HEK293 (cell line): ENCODE measurements at regions not wholly inside any gene's neighbourhood (a gene's known extent, or its start where the extent isn't known, plus 50 kb on each side); places are given as distances from the start of the nearest gene placed in this dataset.

ENCODE experiments used
- CTCF ChIP-seq: fragments of 450-650 bp; formaldehyde crosslinking; IDR thresholded peaks from 2 replicates; pipeline ENCODE4 v1.5.1; 2016; ENCODE audit warnings: missing biosample characterization, missing genetic modification characterization
- GFI1B ChIP-seq: fragments of 450-650 bp; formaldehyde crosslinking; IDR thresholded peaks from 2 replicates; pipeline ENCODE4 v1.5.1; 2016; ENCODE audit warnings: missing biosample characterization, missing genetic modification characterization
- HOXC10 ChIP-seq: sonication (generic); formaldehyde crosslinking; IDR thresholded peaks from 2 replicates; pipeline ENCODE4 v1.8.1; 2023; ENCODE audit warnings: mild to moderate bottlenecking, missing genetic modification reagents
- KLF17 ChIP-seq: fragments of 450-650 bp; formaldehyde crosslinking; IDR thresholded peaks from 2 replicates; pipeline ENCODE4 v1.5.1; 2016; ENCODE audit warnings: missing biosample characterization, missing genetic modification characterization
- KLF7 ChIP-seq: fragments of 450-650 bp; formaldehyde crosslinking; IDR thresholded peaks from 2 replicates; pipeline ENCODE4 v1.5.1; 2016; ENCODE audit warnings: missing biosample characterization, missing genetic modification characterization, borderline replicate concordance
- KLF8 ChIP-seq: fragments of 450-650 bp; formaldehyde crosslinking; IDR thresholded peaks from 2 replicates; pipeline ENCODE4 v1.5.1; 2016; ENCODE audit warnings: missing biosample characterization, missing genetic modification characterization
- PRDM2 ChIP-seq: fragments of 450-650 bp; formaldehyde crosslinking; IDR thresholded peaks from 2 replicates; pipeline ENCODE4 v1.5.1; 2016; ENCODE audit warnings: missing biosample characterization, missing genetic modification characterization, borderline replicate concordance
- REPIN1 ChIP-seq: fragments of 450-650 bp; formaldehyde crosslinking; IDR thresholded peaks from 2 replicates; pipeline ENCODE4 v1.5.1; 2017; ENCODE audit warnings: missing biosample characterization, missing genetic modification characterization, low read depth
- REST ChIP-seq: fragments of 450-650 bp; formaldehyde crosslinking; IDR thresholded peaks from 2 replicates; pipeline ENCODE4 v1.5.1; 2016; ENCODE audit warnings: missing biosample characterization, missing genetic modification characterization
- SP2 ChIP-seq: fragments of 450-650 bp; formaldehyde crosslinking; IDR thresholded peaks from 2 replicates; pipeline ENCODE4 v1.5.1; 2016; ENCODE audit warnings: missing biosample characterization, missing genetic modification characterization
- SP7 ChIP-seq: fragments of 450-650 bp; formaldehyde crosslinking; IDR thresholded peaks from 2 replicates; pipeline ENCODE4 v1.5.1; 2016; ENCODE audit warnings: missing biosample characterization, missing genetic modification characterization
- YY1 ChIP-seq: fragments of 450-650 bp; formaldehyde crosslinking; IDR thresholded peaks from 2 replicates; pipeline ENCODE4 v1.5.1; 2018; ENCODE audit warnings: missing biosample characterization, missing genetic modification characterization
- ZBTB48 ChIP-seq: fragments of 450-650 bp; formaldehyde crosslinking; IDR thresholded peaks from 2 replicates; pipeline ENCODE4 v1.5.1; 2016; ENCODE audit warnings: missing biosample characterization, missing genetic modification characterization
- ZFP69B ChIP-seq: fragments of 450-650 bp; formaldehyde crosslinking; IDR thresholded peaks from 2 replicates; pipeline ENCODE4 v1.5.1; 2016; ENCODE audit warnings: missing biosample characterization, missing genetic modification characterization
- ZIC2 ChIP-seq: fragments of 450-650 bp; formaldehyde crosslinking; IDR thresholded peaks from 2 replicates; pipeline ENCODE4 v1.5.1; 2016; ENCODE audit warnings: missing biosample characterization, missing genetic modification characterization
- ZNF138 ChIP-seq: fragments of 450-650 bp; formaldehyde crosslinking; IDR thresholded peaks from 2 replicates; pipeline ENCODE4 v1.5.1; 2016; ENCODE audit warnings: missing biosample characterization, missing genetic modification characterization, borderline replicate concordance
- ZNF146 ChIP-seq: fragments of 450-650 bp; formaldehyde crosslinking; IDR thresholded peaks from 2 replicates; pipeline ENCODE4 v1.5.1; 2016; ENCODE audit warnings: missing biosample characterization, missing genetic modification characterization
- ZNF2 ChIP-seq: fragments of 450-650 bp; formaldehyde crosslinking; IDR thresholded peaks from 2 replicates; pipeline ENCODE4 v1.5.1; 2016; ENCODE audit warnings: missing biosample characterization, missing genetic modification characterization
- ZNF239 ChIP-seq: fragments of 450-650 bp; formaldehyde crosslinking; IDR thresholded peaks from 2 replicates; pipeline ENCODE4 v1.5.1; 2016; ENCODE audit warnings: missing biosample characterization, missing genetic modification characterization
- ZNF266 ChIP-seq: fragments of 450-650 bp; formaldehyde crosslinking; IDR thresholded peaks from 2 replicates; pipeline ENCODE4 v1.5.1; 2016; ENCODE audit warnings: missing biosample characterization, missing genetic modification characterization, low read depth
- ZNF391 ChIP-seq: fragments of 450-650 bp; formaldehyde crosslinking; IDR thresholded peaks from 2 replicates; pipeline ENCODE4 v1.5.1; 2016; ENCODE audit warnings: low read depth, missing biosample characterization, missing genetic modification characterization, borderline replicate concordance
- ZNF404 ChIP-seq: fragments of 450-650 bp; formaldehyde crosslinking; IDR thresholded peaks from 2 replicates; pipeline ENCODE4 v1.5.1; 2017; ENCODE audit warnings: missing biosample characterization, missing genetic modification characterization
- ZNF530 ChIP-seq: fragments of 450-650 bp; formaldehyde crosslinking; IDR thresholded peaks from 2 replicates; pipeline ENCODE4 v1.5.1; 2016; ENCODE audit warnings: low read depth, missing biosample characterization, missing genetic modification characterization
- ZNF596 ChIP-seq: fragments of 450-650 bp; IDR thresholded peaks from 2 replicates; pipeline ENCODE4 v1.5.0; 2018; ENCODE audit warnings: missing biosample characterization, mild to moderate bottlenecking, missing genetic modification characterization, moderate library complexity
- ZNF654 ChIP-seq: fragments of 450-650 bp; formaldehyde crosslinking; IDR thresholded peaks from 2 replicates; pipeline ENCODE4 v1.5.1; 2016; ENCODE audit warnings: low read depth, missing biosample characterization, missing genetic modification characterization
- ZNF692 ChIP-seq: fragments of 450-650 bp; formaldehyde crosslinking; IDR thresholded peaks from 2 replicates; pipeline ENCODE4 v1.5.1; 2016; ENCODE audit warnings: missing biosample characterization, missing genetic modification characterization
- ZNF76 ChIP-seq: fragments of 450-650 bp; formaldehyde crosslinking; IDR thresholded peaks from 2 replicates; pipeline ENCODE4; 2016; ENCODE audit warnings: low read depth, missing biosample characterization, missing genetic modification characterization, borderline replicate concordance
- ZNF837 ChIP-seq: fragments of 450-650 bp; formaldehyde crosslinking; IDR thresholded peaks from 2 replicates; pipeline ENCODE4 v1.5.1; 2016; ENCODE audit warnings: missing biosample characterization, missing genetic modification characterization
- ZSCAN30 ChIP-seq: fragments of 450-650 bp; IDR thresholded peaks from 2 replicates; pipeline ENCODE4 v1.5.1; 2018; ENCODE audit warnings: missing biosample characterization, mild to moderate bottlenecking, missing genetic modification characterization, moderate library complexity

GRCh38 chr6:16851044-16851540, 89.8 kb upstream of the ATXN1 start (continued):
- TF ChIP-seq REPIN1 (tag by site-specific recombination): no peak
- no peak for TF ChIP-seq PRDM2 (tag by site-specific recombination)
- no peak for TF ChIP-seq REST (tag by site-specific recombination)
- TF ChIP-seq SP2: no peak
- no peak for TF ChIP-seq ZBTB48 (tag by site-specific recombination)
- no peak for TF ChIP-seq ZNF654
- TF ChIP-seq ZNF404 (tag by site-specific recombination): no peak
- TF ChIP-seq ZNF76 (tag by site-specific recombination): no peak
- TF ChIP-seq ZFP69B: no peak
- TF ChIP-seq CTCF: no peak
- no peak for TF ChIP-seq GFI1B
- no peak for TF ChIP-seq KLF17 (tag by site-specific recombination)
- 0 out of 2 replicates have a peak, but pooled peaks have one; percentile 35 for TF ChIP-seq ZNF391 (tag by site-specific recombination)
- no peak for TF ChIP-seq ZNF596 (tag by site-specific recombination)
- TF ChIP-seq ZNF837 (tag by site-specific recombination): no peak
- TF ChIP-seq ZNF266 (tag by site-specific recombination): no peak
- TF ChIP-seq SP7 (tag by site-specific recombination): peak; percentile 99
- no peak for TF ChIP-seq ZIC2 (tag by site-specific recombination)
- TF ChIP-seq ZNF146 (tag by site-specific recombination): no peak
- TF ChIP-seq YY1 (tag by site-specific recombination): no peak
- TF ChIP-seq ZSCAN30: no peak
- no peak for TF ChIP-seq KLF7 (tag by site-specific recombination)
- TF ChIP-seq ZNF2: peak; percentile 97
- TF ChIP-seq ZNF239: no peak
- no peak for TF ChIP-seq KLF8 (tag by site-specific recombination)
- TF ChIP-seq HOXC10 (CRISPR knock-in tag): no peak
- no peak for TF ChIP-seq ZNF692 (tag by site-specific recombination)
- TF ChIP-seq ZNF138 (tag by site-specific recombination): no peak
- no peak for TF ChIP-seq ZNF530 (tag by site-specific recombination)
